Iris pigment epithelial cell (primary cell): ENCODE measurements at regions not wholly inside any gene's neighbourhood (a gene's known extent, or its start where the extent isn't known, plus 50 kb on each side); places are given as distances from the start of the nearest gene placed in this dataset.

Experiments used
- DNase-seq: peaks from one replicate; pipeline ENCODE4 v3.0.0-alpha.2; 2011; ENCODE audit warnings: low read depth

DNA sequence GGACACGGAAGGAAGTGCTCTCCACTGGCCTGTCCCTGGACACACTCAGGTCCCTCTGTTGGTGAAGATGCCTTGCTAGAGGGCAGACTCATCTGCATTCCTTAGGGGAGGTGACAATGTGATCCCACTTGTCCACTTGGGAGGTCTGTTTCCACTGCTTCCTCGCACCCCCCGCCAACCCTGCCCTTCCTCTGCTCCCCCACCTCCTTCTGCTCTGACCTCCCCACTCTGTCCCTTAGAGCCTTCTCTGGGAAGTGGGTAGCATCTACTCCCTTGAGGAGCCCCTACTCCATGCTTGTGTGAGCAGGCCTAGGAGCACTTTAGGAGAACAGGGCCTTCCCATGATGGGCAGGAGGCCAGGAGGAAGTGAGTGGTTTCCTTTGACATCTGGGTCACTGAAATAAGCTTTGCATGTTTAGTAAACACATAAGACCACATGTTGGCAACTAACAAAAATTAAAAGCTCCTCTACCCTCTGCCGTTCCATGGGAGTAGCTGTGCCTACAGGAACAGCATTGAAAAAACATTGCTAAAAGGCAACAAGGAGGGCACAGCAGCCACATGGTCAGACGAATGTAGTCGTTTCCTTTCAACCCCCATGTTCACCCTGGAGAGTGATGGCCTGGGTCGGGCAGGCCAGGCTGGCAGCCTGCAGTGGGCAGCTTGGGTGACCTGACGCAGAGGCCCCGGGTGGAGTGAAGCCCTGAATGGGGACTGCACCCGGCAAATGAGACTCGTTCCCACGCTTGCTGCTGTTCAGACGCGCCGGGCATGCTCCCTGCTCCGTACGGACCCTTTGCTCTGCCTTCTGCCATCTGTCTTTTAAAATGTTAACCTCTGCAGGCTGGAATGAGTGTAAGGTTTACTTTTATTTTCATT lies 634.0 kb downstream of the IRX1 start:
- DNase-seq, result no peak

GRCh38 chr5:4230471-4230785 lies 634.8 kb downstream of the IRX1 start:
- no peak for DNase-seq

GRCh38 chr5:4230786-4231641 lies 635.4 kb downstream of the IRX1 start:
- no peak for DNase-seq

DNA sequence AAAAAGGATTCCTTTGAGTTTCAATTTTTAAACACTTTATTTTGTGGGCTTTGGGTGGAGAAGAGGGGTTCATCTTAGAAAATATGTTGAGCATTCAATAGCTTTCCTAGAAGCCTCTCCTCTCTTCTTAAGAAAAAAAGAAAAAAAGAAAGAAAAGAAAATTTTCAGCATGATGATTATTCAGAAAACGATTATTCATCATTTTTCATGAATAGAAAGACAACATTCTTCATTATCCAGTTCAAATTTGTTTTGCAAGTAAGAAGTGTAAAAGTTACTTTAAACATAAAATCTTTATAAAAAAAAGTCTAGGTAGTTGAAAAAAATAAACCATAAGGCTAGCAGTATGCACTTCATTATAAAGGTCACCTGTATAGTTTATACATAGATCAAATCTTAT lies 636.5 kb downstream of the IRX1 start:
- no peak for DNase-seq

- DNase-seq, result no peak
Observed at GRCh38 chr5:4233671-4234070, 638.0 kb downstream of the IRX1 start.

GRCh38 chr5:4243479-4244264 lies 648.0 kb downstream of the IRX1 start:
- DNase-seq, result no peak

DNA sequence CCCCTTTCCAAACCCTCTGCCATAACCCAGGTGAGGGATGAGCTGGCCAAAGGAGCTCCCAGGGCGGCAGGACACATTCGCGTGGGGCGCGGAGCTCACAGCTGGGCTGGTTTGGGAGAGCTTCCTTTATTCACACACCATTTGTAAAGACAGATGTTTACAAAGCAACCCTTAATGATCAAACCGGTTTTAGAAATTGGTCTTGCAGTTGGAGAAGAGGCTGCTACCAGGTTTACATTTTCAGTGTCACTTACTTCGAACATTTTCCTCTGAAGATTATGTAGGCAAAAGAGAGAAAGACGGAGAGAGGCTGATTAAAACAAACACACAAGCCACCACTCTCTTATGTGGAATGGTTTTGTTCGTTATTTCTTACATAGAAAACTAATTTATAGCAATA lies 648.7 kb downstream of the IRX1 start:
- no peak for DNase-seq

DNA sequence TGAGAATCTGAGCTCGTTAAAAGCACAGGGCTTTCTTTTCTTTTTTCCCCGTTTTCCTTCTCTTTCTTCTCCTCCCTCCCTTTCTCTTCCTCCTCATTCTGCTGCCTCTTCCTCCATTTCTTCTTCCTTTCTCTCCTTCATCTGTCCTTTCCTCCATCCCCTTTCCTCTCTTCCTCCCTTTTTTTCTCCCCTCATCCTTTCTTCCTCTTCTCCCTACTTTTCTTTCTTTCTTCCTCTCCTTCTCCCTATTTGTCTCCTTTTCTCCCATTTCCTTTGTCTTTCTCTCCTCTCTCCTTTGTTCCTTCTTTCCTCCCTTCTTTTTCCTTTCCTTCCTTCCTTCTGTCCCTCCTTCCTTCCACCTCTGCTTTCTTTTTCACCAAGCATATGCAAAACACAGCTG lies 649.4 kb downstream of the IRX1 start:
- DNase-seq, result no peak

DNA sequence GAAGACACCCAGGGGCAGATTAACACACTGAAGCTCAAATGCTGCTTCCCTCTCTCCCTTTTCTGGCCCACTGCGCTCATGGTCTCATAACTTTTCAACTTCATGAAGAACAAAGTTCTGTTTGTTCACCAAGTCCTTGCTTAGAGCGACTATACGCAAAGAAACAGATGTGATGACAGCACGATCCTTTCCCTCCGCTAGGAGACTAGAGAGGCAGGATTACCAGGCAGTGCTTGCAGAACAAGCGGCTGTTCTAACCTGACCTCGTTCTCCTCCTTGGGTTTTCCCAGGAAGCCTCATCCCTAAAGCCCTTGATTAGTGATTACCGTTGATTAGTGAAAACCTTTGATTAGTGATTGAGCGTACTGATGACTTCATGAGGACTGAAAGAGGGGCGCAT lies 649.9 kb downstream of the IRX1 start:
- no peak for DNase-seq

- no peak for DNase-seq
Observed at GRCh38 chr5:4246447-4246846, 650.8 kb downstream of the IRX1 start.

DNA sequence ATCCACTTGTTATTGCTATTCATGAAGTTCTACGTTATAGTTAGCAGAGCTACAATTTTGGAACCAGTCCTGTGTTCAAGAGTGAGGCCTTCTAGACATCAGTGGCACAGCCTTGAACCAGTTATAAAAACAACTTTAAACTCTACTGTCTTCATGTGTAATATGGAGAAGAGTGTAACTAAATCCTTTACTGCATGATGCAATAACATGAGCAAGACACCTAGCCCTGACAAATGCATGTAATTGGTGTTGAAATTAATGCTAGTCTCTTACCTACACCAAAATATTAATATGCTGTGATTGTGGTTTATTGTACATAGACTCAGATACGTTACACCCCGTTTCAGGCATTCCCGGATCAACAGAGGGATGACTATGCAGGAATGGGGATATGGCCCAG lies 654.6 kb downstream of the IRX1 start:
- DNase-seq, result no peak

GRCh38 chr5:4252385-4252784 lies 656.8 kb downstream of the IRX1 start:
- no peak for DNase-seq

DNA sequence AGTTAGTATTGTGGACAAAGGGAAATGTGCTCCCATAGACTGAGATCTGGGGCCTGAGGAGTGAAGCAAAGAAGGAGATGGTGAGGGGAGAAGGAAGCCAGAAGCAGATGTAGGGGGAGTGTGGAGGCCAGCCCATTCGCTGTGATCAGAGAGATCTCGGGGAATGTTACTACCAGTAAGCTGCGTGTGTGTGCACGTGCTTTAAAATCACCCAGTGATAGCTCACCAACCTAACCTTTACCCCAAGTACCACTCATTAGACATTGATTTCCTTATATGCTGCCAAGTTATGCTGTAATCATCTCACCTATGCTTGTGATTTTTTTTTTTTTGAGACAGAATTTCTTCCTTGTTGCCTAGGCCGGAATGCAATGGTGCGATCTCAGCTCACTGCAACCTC lies 659.1 kb downstream of the IRX1 start:
- DNase-seq, result no peak

- no peak for DNase-seq
Observed at GRCh38 chr5:4255441-4255840, 659.8 kb downstream of the IRX1 start.

- DNase-seq, result no peak
Observed at GRCh38 chr5:4258170-4258569, 662.5 kb downstream of the IRX1 start.

- DNase-seq, result no peak
Observed at GRCh38 chr5:4271193-4271592, 675.6 kb downstream of the IRX1 start.

DNA sequence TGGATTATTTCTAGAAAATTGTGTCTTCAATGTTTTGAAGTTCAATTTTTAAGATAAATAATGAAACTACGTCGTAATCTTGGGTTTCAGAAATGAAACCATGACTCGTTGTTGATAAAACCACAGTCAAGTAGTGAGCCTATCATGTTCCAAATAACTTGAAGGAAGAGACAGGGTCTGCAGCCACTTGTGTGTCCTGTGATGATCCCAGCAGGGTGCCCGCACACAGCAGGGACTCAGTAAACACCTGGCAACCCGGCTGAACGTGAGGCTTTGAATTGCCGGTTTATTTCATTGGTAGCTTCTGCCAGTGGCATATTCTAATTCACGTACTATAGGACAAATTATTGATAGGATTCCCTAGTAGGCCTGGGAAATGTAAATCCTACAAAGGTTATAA lies 679.6 kb downstream of the IRX1 start:
- DNase-seq, result no peak

DNA sequence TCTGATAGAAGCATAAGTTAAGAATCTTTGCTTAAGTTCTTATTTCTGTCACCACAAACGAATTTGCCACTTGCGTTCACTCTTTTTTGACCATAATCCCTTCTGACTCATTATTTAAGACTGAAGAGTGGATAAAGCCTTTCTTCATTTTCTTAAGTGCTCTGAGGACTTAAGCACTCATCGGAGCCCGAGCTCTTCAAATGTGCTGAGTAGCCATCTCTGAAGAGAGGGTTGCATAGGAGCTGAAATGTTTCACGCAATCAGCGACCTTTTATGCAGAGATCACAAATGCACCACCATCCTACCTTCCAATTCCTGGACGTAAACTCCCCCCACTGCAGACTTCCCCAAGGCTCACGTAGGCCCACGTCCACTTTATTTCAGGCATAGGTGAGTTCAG lies 699.2 kb downstream of the IRX1 start:
- DNase-seq, result no peak

DNA sequence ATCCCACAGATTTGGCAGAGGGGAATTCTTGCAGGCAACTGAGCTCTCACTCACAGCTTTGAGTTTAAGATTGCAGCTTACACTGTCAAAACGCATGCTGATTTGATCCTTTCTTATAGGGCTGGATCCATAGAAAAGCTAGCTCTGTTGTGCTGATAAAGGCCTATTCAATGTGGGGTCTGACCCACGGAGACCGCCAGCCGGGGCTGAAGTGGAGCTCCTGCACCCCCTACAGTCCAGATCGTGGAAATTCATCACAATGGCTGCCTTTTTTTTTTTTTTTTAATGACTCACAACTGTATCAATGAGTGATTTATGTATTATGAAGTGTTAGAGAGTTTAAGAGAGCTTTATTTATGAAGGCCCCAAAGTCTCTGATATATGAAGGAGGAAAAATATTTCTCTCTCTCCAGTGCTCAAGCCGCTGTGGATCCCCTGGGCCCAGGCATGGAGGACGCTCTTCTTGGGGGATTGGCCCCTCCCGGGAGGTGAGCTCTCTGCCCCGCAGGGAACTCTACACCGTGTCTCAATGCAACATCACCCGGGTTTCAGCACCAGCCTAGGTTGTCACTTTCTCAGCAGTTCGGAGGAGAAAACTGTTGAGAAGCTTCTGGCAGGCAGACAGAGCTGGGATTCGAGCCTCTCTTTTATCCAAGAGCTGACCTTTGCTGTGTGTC lies 700.2 kb downstream of the IRX1 start:
- DNase-seq, result no peak

DNA sequence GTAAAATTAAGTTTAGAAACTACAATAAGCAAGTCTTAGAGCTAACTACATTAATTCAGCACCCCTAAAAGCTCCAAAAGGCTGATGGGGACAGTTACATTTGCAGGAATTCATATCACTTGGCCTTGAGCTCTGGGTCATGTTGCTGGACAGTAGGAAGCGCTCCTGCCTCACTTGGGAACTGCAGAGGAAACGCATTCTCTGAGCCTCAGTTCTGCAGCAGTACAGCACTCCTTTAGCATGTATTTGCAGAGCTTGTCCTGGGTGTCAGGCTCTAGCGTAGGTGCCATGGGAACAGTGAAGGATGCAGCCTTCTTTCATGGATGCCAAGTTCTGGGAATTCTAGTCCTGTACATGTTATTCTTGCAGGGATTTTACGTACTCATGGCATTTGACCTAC lies 710.4 kb downstream of the IRX1 start:
- no peak for DNase-seq

DNA sequence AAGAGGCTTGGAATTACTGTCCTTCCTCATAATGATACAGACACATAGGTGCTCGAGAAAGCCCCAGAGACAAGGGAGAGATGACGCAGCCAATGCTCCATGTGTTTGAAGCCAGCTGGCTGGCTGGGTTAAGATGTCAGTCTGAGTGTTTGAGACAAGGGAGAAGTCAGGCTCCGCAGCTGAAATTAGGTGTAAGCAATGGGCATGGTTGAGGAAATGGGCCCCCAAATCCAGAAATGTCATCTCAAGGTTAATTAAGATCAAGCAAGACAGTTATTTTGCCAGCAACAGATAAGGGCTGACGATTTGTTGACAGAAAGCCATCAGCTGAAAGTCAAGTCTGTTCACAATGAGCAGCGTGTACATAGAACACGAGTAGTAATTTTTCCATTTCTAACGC lies 713.4 kb downstream of the IRX1 start:
- DNase-seq, result no peak

GRCh38 chr5:4313138-4313537 lies 717.5 kb downstream of the IRX1 start:
- DNase-seq, result no peak
